ENCODE measurements at regions not wholly inside any gene's neighbourhood (a gene's known extent, or its start where the extent isn't known, plus 50 kb on each side); places are given as distances from the start of the nearest gene placed in this dataset.
A peak's percentile ranks its signal among the peaks of the same experiment; 100 is the strongest.

GRCh38 chr12:91361864-91362263 is 179.2 kb upstream of the DCN start:
- TF ChIP-seq CTCF (IDR thresholded peaks at IDR 0.05; ENCODE audit: insufficient read depth, low read length) (peak; percentile 9), REST (IDR thresholded peaks at IDR 0.05; ENCODE audit: insufficient replicate concordance, low read depth) (no peak), POLR2AphosphoS5 (IDR thresholded peaks at IDR 0.05; ENCODE audit: low read depth) (no peak), GABPA (IDR thresholded peaks at IDR 0.05; ENCODE audit: low read depth) (no peak), SPI1 (IDR thresholded peaks at IDR 0.05; ENCODE audit: borderline replicate concordance, low read depth) (no peak)
